IPS DF 6.9 (cell line): ENCODE measurements at regions not wholly inside any gene's neighbourhood (a gene's known extent, or its start where the extent isn't known, plus 50 kb on each side); places are given as distances from the start of the nearest gene placed in this dataset.

Source experiments
- DNase-seq: peaks from one replicate; pipeline ENCODE4 v3.0.0-alpha.2; 2013; ENCODE audit warnings: low read depth, low spot score
- H3K27ac ChIP-seq: one replicate; pipeline ENCODE4 v1.5.1; 2013; ENCODE audit warnings: low read length, control low read depth
- H3K27me3 ChIP-seq: 2 replicates; pipeline ENCODE4 v1.6.1; 2013; ENCODE audit warnings: mild to moderate bottlenecking, low read length; ENCODE audit not compliant: control insufficient read depth, insufficient read depth
- H3K36me3 ChIP-seq: 2 replicates; pipeline ENCODE4 v1.6.1; 2013; ENCODE audit warnings: low read length; ENCODE audit not compliant: control insufficient read depth, insufficient read depth
- H3K4me1 ChIP-seq: 2 replicates; pipeline ENCODE4 v1.6.1; 2013; ENCODE audit warnings: low read length; ENCODE audit not compliant: control insufficient read depth, insufficient read depth
- H3K4me3 ChIP-seq: 2 replicates; pipeline ENCODE4 v1.5.1; 2013; ENCODE audit warnings: mild to moderate bottlenecking, low read length
- H3K9me3 ChIP-seq: 2 replicates; pipeline ENCODE4 v1.6.1; 2013; ENCODE audit warnings: low read length, inconsistent platforms; ENCODE audit not compliant: control insufficient read depth, insufficient read depth
- WGBS: extraction: QIAGEN DNeasy Blood & Tissue Kit; methylation state at CpG from one replicate; pipeline ENCODE4 v1.1.7; 2013; ENCODE audit warnings: mixed read lengths, missing lambda C conversion rate; ENCODE audit not compliant: insufficient read length, insufficient coverage; 5-methylcytosine and 5-hydroxymethylcytosine counted together

DNA sequence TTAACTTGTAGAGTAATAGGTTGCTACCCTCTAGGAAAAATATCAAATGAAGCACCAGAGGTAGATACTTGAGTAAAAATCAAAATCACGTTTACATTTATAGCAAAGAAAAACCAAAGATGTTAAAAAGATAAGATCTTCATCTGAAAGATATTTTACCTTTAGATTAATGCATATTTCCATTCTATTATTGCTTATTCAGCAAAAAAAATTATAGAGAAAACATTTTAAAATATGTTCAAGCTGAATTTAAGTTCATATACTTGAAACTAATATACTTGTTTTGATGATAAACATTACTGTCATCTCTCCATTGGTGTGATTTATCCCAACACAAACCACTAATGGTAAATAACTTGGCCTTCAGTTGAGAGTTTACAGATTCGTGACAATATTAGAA is 422.3 kb downstream of the CAAP1 start:
- H3K27me3 ChIP-seq = no peaks in the 10 kb centered on the region
- WGBS = no CpG with 5 or more reads among the region's 2 CpGs
- no peak overlapping the region for H3K4me3 ChIP-seq
- DNase-seq = no peak
- H3K4me1 ChIP-seq = no peaks in the 10 kb centered on the region
- no peak overlapping the region for H3K27ac ChIP-seq
- H3K9me3 ChIP-seq = no peaks in the 10 kb centered on the region
- H3K36me3 ChIP-seq = no peaks in the 10 kb centered on the region

DNA sequence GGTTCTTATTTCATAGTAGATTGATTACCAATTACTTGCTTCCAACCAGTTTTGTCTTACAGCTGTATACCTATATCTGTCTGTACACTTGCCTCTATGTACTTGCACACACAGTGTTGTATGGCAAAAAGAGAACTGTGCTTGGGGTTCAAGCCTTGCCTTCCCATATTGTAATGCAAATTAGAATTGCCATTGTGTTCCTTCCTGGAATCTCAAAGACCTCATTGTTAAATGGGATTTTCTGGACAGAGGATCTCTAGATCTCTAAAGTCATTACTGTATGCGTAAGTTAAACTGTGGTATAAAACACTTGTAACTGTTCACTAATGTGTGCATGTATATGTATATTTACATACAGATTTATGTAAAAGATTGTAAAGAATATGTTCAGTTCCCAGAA is 428.8 kb downstream of the CAAP1 start:
- Histone ChIP-seq H3K27ac (no peak overlapping the region), H3K4me1 (no peaks in the 10 kb centered on the region; the same call in 1 of the 2 replicates), H3K27me3 (no peaks in the 10 kb centered on the region), H3K4me3 (no peak overlapping the region), H3K9me3 (no peaks in the 10 kb centered on the region), H3K36me3 (no peaks in the 10 kb centered on the region)
- no peak for DNase-seq
- no CpG with 5 or more reads among the region's 1 CpG for WGBS

DNA sequence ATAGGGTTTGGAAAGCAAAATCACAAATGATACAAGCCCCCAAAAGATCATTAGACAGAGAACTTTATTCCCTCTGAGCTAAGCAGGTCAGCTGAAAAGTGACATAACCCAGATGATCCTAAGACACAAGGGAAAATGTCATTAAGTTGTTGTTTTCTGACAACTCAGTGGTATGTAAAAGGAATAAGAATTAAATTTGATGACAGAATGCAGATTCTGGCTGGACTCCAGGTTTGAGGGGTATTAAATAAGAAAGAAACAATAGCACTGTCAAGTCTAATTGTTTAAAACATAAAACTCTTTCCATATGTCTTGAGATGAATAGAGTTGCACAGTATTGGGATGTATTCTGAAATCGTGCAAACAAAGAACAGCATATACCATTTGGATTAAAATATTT is 429.9 kb downstream of the CAAP1 start:
- no peak for DNase-seq
- Histone ChIP-seq H3K4me1 (no peaks in the 10 kb centered on the region; the same call in 1 of the 2 replicates), H3K36me3 (no peaks in the 10 kb centered on the region), H3K4me3 (no peak overlapping the region), H3K27me3 (no peaks in the 10 kb centered on the region), H3K9me3 (no peaks in the 10 kb centered on the region), H3K27ac (no peak overlapping the region)
- WGBS = no CpG with 5 or more reads among the region's 1 CpG

DNA sequence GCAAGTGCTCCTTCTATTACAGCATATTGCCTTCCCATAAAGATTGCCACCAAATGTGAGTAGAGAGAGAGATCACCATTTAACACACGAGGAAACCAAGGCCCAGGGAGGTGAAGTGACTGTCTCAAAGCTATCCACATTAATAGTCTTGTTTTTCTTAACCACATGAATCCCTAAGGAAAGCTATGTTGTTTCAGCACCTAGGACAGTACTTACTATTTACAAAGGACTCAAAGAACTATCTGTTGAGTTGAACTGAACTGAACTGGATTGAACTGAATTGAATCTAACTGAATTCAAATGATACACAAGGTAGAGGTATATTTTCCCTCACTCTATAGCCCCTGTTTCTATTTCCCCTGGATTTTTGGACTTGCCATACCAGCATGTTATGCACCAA is 430.4 kb downstream of the CAAP1 start:
- Histone ChIP-seq H3K4me1 (no peaks in the 10 kb centered on the region; the same call in 1 of the 2 replicates), H3K36me3 (no peaks in the 10 kb centered on the region), H3K9me3 (no peaks in the 10 kb centered on the region), H3K4me3 (no peak overlapping the region), H3K27ac (no peak overlapping the region), H3K27me3 (no peaks in the 10 kb centered on the region)
- WGBS = no CpG with 5 or more reads among the region's 1 CpG
- DNase-seq = no peak

DNA sequence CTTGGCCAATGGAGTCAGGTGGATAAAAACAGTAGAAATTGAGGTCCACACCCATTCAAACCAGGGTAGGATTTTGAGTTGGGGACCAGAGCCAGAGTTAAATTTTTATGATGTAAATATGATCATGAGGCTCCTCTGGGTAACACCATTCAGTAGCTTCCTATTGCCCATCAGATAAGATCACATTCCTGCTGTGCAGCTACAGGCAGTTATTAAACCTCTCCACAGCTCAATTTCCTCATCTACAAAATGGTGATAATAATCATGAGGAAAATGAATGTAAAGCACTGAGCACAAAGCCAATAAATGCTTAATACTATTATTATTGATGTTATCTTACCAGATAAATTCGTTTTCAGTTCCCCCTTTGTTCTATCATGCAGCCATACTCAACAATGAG is 432.0 kb downstream of the CAAP1 start:
- no peaks in the 10 kb centered on the region for H3K9me3 ChIP-seq
- H3K4me3 ChIP-seq = no peak overlapping the region
- no peaks in the 10 kb centered on the region; the same call in 1 of the 2 replicates for H3K4me1 ChIP-seq
- DNase-seq = no peak
- no peaks in the 10 kb centered on the region for H3K27me3 ChIP-seq
- no peak overlapping the region for H3K27ac ChIP-seq
- H3K36me3 ChIP-seq = no peaks in the 10 kb centered on the region
- WGBS = no CpG with 5 or more reads among the region's 1 CpG

DNA sequence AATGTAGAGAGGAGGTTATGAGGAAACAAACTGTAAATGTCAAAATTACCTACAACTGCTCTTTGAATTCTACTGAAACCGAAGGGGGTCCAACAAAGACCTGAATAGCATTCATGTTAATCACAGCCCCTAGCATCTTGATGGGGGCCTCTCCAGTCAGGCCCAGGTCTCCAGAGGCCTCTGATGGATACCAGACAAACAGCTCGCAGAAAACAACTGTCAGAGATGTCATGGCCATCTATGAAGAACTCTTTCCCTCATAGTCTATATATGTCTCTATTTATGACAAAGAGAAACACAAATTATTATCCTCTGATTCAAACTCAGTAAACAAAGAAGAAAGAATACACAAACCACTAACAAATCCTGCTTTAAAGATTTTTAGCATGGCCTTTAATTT is 432.6 kb downstream of the CAAP1 start:
- no CpG with 5 or more reads among the region's 2 CpGs for WGBS
- no peaks in the 10 kb centered on the region for H3K9me3 ChIP-seq
- no peak overlapping the region for H3K27ac ChIP-seq

DNA sequence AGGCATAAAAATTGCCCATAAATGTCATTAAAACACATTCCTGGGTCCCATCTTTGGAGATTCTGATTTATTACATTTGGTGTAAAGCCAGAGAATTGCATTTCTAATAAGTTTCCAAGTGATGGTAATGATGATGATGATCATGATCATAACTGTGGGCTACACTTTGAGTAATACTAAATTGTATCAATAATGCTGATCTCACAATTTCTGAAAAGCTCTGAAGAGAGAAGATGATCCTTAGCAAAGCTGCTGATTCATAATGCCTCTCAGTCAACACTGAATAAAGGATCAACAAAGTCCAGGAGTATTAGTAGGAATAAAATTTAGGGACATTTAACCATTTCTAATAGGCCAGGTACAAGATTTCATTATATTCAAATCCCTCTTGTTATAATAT is 434.5 kb downstream of the CAAP1 start:
- DNase-seq = no peak
- Histone ChIP-seq H3K4me3 (no peak overlapping the region), H3K36me3 (no peaks in the 10 kb centered on the region), H3K4me1 (no peaks in the 10 kb centered on the region), H3K27me3 (no peaks in the 10 kb centered on the region), H3K9me3 (no peaks in the 10 kb centered on the region), H3K27ac (no peak overlapping the region)

More for the DNA sequence above, 432.6 kb downstream of the CAAP1 start:
- Histone ChIP-seq H3K4me1 (no peaks in the 10 kb centered on the region; the same call in 1 of the 2 replicates), H3K4me3 (no peak overlapping the region), H3K27me3 (no peaks in the 10 kb centered on the region), H3K36me3 (no peaks in the 10 kb centered on the region)
- no peak for DNase-seq

DNA sequence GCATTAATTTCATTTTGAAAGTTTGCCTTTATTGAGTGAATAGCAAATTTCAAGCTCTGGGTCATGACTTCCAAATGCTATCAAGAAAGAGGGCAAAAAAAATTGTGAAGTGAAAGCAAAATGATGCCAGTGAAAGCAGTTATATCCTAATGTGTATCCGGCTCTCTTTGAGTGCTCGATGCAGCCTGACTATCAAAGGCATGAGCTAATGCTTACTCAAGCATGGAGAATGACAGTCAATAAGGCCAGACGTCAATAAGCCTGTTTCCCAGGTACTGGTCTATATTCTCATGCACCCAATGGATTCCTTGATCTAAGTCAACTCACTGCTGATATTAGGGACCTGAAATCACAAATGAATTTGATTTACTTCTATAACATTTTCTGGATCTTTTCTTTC is 435.5 kb downstream of the CAAP1 start:
- H3K36me3 ChIP-seq = no peaks in the 10 kb centered on the region
- WGBS = no CpG with 5 or more reads among the region's 3 CpGs
- no peak for DNase-seq

DNA sequence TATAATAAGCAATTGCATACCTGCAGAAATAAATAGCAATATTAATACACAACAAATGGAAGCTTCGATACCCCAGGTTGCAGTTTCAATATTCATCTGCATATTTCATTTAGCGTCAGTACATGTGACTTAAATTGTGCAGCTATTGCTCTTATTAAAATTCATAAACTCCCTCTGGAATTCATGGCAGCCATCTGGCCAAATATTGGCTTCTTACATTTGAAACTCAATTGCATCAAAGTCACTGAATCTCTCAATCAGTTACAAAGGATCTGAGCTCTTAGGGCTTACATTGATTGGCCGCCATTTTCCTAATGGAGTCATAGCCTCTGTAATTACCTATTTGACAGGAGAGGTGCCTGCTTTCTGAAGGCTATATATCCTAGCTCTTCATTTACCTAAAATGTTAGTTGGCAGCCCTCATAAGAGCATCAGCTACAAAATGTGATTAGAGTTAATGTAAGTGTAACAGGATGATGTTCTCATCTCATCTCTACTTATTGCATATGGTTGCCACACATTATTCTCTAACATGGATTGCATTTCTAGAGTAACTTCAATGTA is 453.5 kb downstream of the CAAP1 start:
- H3K27ac ChIP-seq = no peak overlapping the region
- H3K36me3 ChIP-seq = no peaks in the 10 kb centered on the region
- peaks cover 2% of the 10 kb centered on the region; the same call in 1 of the 2 replicates for H3K4me1 ChIP-seq
- DNase-seq = no peak
- WGBS = no CpG with 5 or more reads among the region's 3 CpGs
- H3K9me3 ChIP-seq = no peaks in the 10 kb centered on the region
- no peak overlapping the region for H3K4me3 ChIP-seq
- H3K27me3 ChIP-seq = no peaks in the 10 kb centered on the region

More for the DNA sequence above, 435.5 kb downstream of the CAAP1 start:
- no peaks in the 10 kb centered on the region for H3K9me3 ChIP-seq
- H3K4me1 ChIP-seq = no peaks in the 10 kb centered on the region
- no peak overlapping the region for H3K4me3 ChIP-seq
- no peaks in the 10 kb centered on the region for H3K27me3 ChIP-seq
- no peak overlapping the region for H3K27ac ChIP-seq

DNA sequence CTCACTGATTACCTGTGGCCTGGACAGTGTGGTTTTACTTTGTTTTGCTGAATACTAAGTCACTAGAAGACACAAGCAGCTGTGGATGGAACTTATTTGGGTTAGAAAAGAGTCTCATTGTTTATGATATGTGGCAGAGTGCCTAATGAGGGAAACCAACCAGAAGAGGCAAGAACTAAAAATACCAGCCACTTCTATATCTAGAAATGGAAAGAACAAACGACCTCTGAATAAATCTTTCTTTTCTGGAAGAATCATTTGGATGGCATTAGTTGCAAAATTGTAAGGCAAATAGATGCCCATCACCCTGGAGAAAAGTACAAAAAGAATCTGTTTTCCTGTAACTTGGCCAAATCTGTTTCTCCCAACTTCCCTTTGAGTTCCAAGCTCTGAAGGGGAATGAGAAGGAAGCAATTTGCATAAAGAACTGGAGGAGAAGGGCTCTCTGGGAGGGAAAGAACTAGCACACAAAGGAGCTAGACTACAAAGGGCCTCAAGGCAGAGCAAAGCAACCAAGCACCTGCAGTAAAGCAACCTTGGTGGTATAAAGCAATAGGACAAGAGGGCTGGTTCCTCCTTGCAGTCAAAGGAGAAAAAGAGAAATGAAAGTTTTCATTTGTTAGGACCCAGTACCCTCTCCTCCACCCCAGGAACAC is 455.4 kb downstream of the CAAP1 start:
- no peaks in the 10 kb centered on the region for H3K9me3 ChIP-seq
- peaks cover 2% of the 10 kb centered on the region; the same call in 1 of the 2 replicates for H3K4me1 ChIP-seq
- no peak overlapping the region for H3K27ac ChIP-seq
- no CpG with 5 or more reads among the region's 1 CpG for WGBS
- DNase-seq = peak; percentile 18
- no peak overlapping the region for H3K4me3 ChIP-seq
- no peaks in the 10 kb centered on the region for H3K27me3 ChIP-seq
- H3K36me3 ChIP-seq = no peaks in the 10 kb centered on the region

DNA sequence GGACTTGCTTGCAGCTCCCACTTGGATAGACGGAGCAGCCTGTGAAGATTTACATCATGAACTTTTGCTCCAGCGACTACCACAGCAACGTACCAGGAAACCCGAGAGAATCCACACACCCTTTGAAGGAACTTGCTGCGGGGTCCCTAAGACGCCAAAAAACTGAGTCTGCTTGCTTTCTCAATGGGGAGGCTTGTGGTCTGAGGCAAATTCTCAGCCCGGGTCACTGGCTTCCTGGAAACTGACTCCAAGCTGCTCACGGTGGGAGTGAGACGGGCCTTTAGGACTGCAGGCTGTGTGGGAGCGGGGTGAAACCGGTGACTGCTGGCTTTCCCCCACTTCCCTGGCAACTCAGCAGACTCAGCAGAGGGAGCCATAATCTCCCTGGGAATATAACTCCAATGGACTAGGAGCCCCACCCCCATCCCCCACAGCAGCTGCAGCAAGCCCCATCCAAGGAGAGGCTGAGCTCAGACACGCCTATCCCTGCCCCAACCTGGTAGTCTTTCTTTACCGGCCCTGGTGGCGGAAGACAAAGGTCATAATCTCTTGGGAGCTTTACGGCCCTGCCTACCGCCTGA is 466.0 kb downstream of the CAAP1 start:
- Histone ChIP-seq H3K9me3 (no peaks in the 10 kb centered on the region), H3K27me3 (no peaks in the 10 kb centered on the region), H3K4me1 (no peaks in the 10 kb centered on the region), H3K4me3 (no peak overlapping the region), H3K27ac (no peak overlapping the region), H3K36me3 (no peaks in the 10 kb centered on the region)
- DNase-seq = no peak
- no CpG with 5 or more reads among the region's 16 CpGs for WGBS
